Breast epithelium (tissue), 4 donors: ENCODE measurements at regions not wholly inside any gene's neighbourhood (a gene's known extent, or its start where the extent isn't known, plus 50 kb on each side); places are given as distances from the start of the nearest gene placed in this dataset.

Experiments
- DNase-seq, 2 donors: peaks; one replicate each; pipeline ENCODE4 v3.0.0-alpha.2; 2019; ENCODE audit warnings: low spot score in 2 of 2
- H3K27ac ChIP-seq, 2 donors: fragments of 200-600 bp; sonication (generic) in 1 of 2; one replicate each; pipeline ENCODE4 v1.5.1; 2016 to 2019; ENCODE audit warnings: mild to moderate bottlenecking in 1 of 2
- H3K27me3 ChIP-seq, 2 donors: fragments of 200-600 bp; sonication (generic) in 1 of 2; one replicate each; pipeline versions ENCODE4 v1.5.1 to v1.6.0; 2017 to 2019; ENCODE audit warnings: control low read depth in 1 of 2, mild to moderate bottlenecking in 1 of 2
- H3K36me3 ChIP-seq: fragments of 200-600 bp; one replicate; pipeline ENCODE4 v1.5.1; 2019
- H3K4me1 ChIP-seq, 2 donors: fragments of 200-600 bp; sonication (generic); one replicate each; pipeline ENCODE4 v1.5.1; 2016 to 2019; ENCODE audit warnings: control low read depth in 1 of 2
- H3K4me3 ChIP-seq, 3 donors: fragments of 200-600 bp; sonication (generic); 1 replicate in 2 of 3; 2 replicates in 1 of 3; pipeline ENCODE4 v1.5.1; 2016 to 2019; ENCODE audit warnings: mild to moderate bottlenecking in 3 of 3, moderate library complexity in 2 of 3
- H3K9me3 ChIP-seq, 2 donors: fragments of 200-600 bp; sonication (generic) in 1 of 2; one replicate each; pipeline ENCODE4 v1.5.1; 2016 to 2019; ENCODE audit warnings: control low read depth in 1 of 2
- CTCF ChIP-seq, 3 donors: fragments of 450-650 bp; IDR thresholded peaks; one replicate each; pipeline ENCODE4 v1.5.1; 2016 to 2017; ENCODE audit warnings: antibody characterized with exemption in 3 of 3, mild to moderate bottlenecking in 3 of 3, moderate library complexity in 3 of 3
- POLR2A ChIP-seq: fragments of 450-650 bp; IDR thresholded peaks from one replicate; pipeline ENCODE4 v1.6.1; 2016; ENCODE audit warnings: antibody characterized with exemption, mild to moderate bottlenecking, moderate library complexity
- POLR2AphosphoS5 ChIP-seq, 3 donors: sonication (generic); formaldehyde crosslinking; IDR thresholded peaks; one replicate each; pipeline ENCODE4 v1.6.1; 2017; ENCODE audit warnings: antibody characterized with exemption in 3 of 3
- intact Hi-C: fragments of 100-400 bp; cut with DNase I; formaldehyde crosslinking; loops from one replicate; pipeline ENCODE4 v1.15.1; 2023; ENCODE audit warnings: low total_unique reads

- intact Hi-C loops: no loop called here
- H3K4me1 ChIP-seq: no peaks in the 10 kb centered on the region
- TF ChIP-seq POLR2AphosphoS5 (IDR thresholded peaks at IDR 0.05) (no peak), CTCF (IDR thresholded peaks at IDR 0.05) (no peak), POLR2A (no peak)
- no peak overlapping the region for H3K27ac ChIP-seq
- H3K4me3 ChIP-seq: no peak overlapping the region
- DNase-seq: no peak
- no peaks in the 10 kb centered on the region for H3K36me3 ChIP-seq
- peaks cover 0 to 10% of the 10 kb centered on the region in 2 donors for H3K27me3 ChIP-seq
- no peaks in the 10 kb centered on the region for H3K9me3 ChIP-seq
These were observed 383.0 kb upstream of the CDH4 start for GRCh38 chr20:60869087-60869486.

GRCh38 chr20:60869625-60870024, 382.4 kb upstream of the CDH4 start:
- TF ChIP-seq POLR2AphosphoS5 (IDR thresholded peaks at IDR 0.05) (no peak), POLR2A (no peak), CTCF (IDR thresholded peaks at IDR 0.05) (no peak)
- H3K4me3 ChIP-seq: no peak overlapping the region
- intact Hi-C loops: no loop called here
- peaks cover 0 to 10% of the 10 kb centered on the region in 2 donors for H3K27me3 ChIP-seq
- no peaks in the 10 kb centered on the region for H3K9me3 ChIP-seq
- no peaks in the 10 kb centered on the region for H3K36me3 ChIP-seq
- H3K4me1 ChIP-seq: no peaks in the 10 kb centered on the region
- DNase-seq: no peak
- H3K27ac ChIP-seq: no peak overlapping the region

GRCh38 chr20:60870040-60870439, 382.0 kb upstream of the CDH4 start:
- no peak for TF ChIP-seq POLR2A
- TF ChIP-seq CTCF (IDR thresholded peaks at IDR 0.05): no peak
- TF ChIP-seq POLR2AphosphoS5 (IDR thresholded peaks at IDR 0.05): no peak
- H3K36me3 ChIP-seq: no peaks in the 10 kb centered on the region
- no peaks in the 10 kb centered on the region for H3K4me1 ChIP-seq
- H3K4me3 ChIP-seq: no peak overlapping the region
- H3K9me3 ChIP-seq: no peaks in the 10 kb centered on the region
- intact Hi-C loops: no loop called here
- peaks cover 0 to 10% of the 10 kb centered on the region in 2 donors for H3K27me3 ChIP-seq
- no peak for DNase-seq
- H3K27ac ChIP-seq: no peak overlapping the region

GRCh38 chr20:60872224-60872623, 379.8 kb upstream of the CDH4 start:
- intact Hi-C loops: no loop called here
- peaks cover 0 to 10% of the 10 kb centered on the region in 2 donors for H3K27me3 ChIP-seq

More at GRCh38 chr20:60872224-60872623, 379.8 kb upstream of the CDH4 start:
- no peak for TF ChIP-seq POLR2A
- TF ChIP-seq POLR2AphosphoS5 (IDR thresholded peaks at IDR 0.05): no peak
- TF ChIP-seq CTCF (IDR thresholded peaks at IDR 0.05): no peak
- H3K27ac ChIP-seq: no peak overlapping the region
- H3K4me3 ChIP-seq: no peak overlapping the region
- no peak for DNase-seq
- H3K4me1 ChIP-seq: no peaks in the 10 kb centered on the region
- H3K36me3 ChIP-seq: no peaks in the 10 kb centered on the region
- H3K9me3 ChIP-seq: no peaks in the 10 kb centered on the region
